ENCODE measurements at regions not wholly inside any gene's neighbourhood (a gene's known extent, or its start where the extent isn't known, plus 50 kb on each side); places are given as distances from the start of the nearest gene placed in this dataset.

GRCh38 chr16:48862087-48862532, 252.1 kb upstream of the N4BP1 start:
- CTCF ChIA-PET, result interaction anchor here (0.9 to 2.4 kb wide), 7 partner anchors 9 to 487 kb away, joined by 3 to 12 read pairs (median 5); no protein-coding TSS in a partner anchor
- TF ChIP-seq CTCF (IDR thresholded peaks at IDR 0.05; ENCODE audit: insufficient read depth, low read depth, low read length), result peak; percentile 50
- POLR2A ChIA-PET, result interaction anchor here (0.6 to 0.7 kb wide), 2 partner anchors 21 to 1870 kb away, joined by 3 read pairs; no protein-coding TSS in a partner anchor
- H3K4me3 ChIP-seq (ENCODE audit: low read depth, low read length), result no peak overlapping the region
- H3K27me3 ChIP-seq (ENCODE audit: control insufficient read depth, insufficient read depth, low read length), result no peaks in the 10 kb centered on the region
- H3K36me3 ChIP-seq (ENCODE audit: control insufficient read depth, insufficient read depth, low read length), result no peaks in the 10 kb centered on the region
- peak; percentile 69 for DNase-seq (ENCODE audit: low read depth)

GRCh38 chr16:48860341-48860740, 250.4 kb upstream of the N4BP1 start:
- Histone ChIP-seq H3K4me3 (ENCODE audit: low read depth, low read length) (no peak overlapping the region), H3K36me3 (ENCODE audit: control insufficient read depth, insufficient read depth, low read length) (no peaks in the 10 kb centered on the region), H3K27me3 (ENCODE audit: control insufficient read depth, insufficient read depth, low read length) (no peaks in the 10 kb centered on the region)
- POLR2A ChIA-PET, result no interaction called here
- CTCF ChIA-PET, result interaction anchor here (1.5 to 2.4 kb wide), 2 partner anchors 8 to 173 kb away, joined by 5 to 7 read pairs; no protein-coding TSS in a partner anchor
- no peak for TF ChIP-seq CTCF (IDR thresholded peaks at IDR 0.05; ENCODE audit: insufficient read depth, low read depth, low read length)
- DNase-seq (ENCODE audit: low read depth), result no peak

GRCh38 chr16:48852951-48853350, 243.0 kb upstream of the N4BP1 start:
- Histone ChIP-seq H3K4me3 (ENCODE audit: low read depth, low read length) (no peak overlapping the region), H3K36me3 (ENCODE audit: control insufficient read depth, insufficient read depth, low read length) (no peaks in the 10 kb centered on the region), H3K27me3 (ENCODE audit: control insufficient read depth, insufficient read depth, low read length) (no peaks in the 10 kb centered on the region)
- no peak for TF ChIP-seq CTCF (IDR thresholded peaks at IDR 0.05; ENCODE audit: insufficient read depth, low read depth, low read length)
- ChIA-PET POLR2A (no interaction called here), CTCF (interaction anchor here (1.7 kb wide), 1 partner anchor 9 kb away, joined by 7 read pairs; no protein-coding TSS in a partner anchor)
- DNase-seq (ENCODE audit: low read depth), result no peak

- no peak for TF ChIP-seq CTCF (IDR thresholded peaks at IDR 0.05; ENCODE audit: insufficient read depth, low read depth, low read length)
- H3K4me3 ChIP-seq (ENCODE audit: low read depth, low read length), result no peak overlapping the region
- CTCF ChIA-PET, result interaction anchor here (1.7 kb wide), 1 partner anchor 9 kb away, joined by 7 read pairs; no protein-coding TSS in a partner anchor
- POLR2A ChIA-PET, result no interaction called here
- no peaks in the 10 kb centered on the region for H3K36me3 ChIP-seq (ENCODE audit: control insufficient read depth, insufficient read depth, low read length)
- no peaks in the 10 kb centered on the region for H3K27me3 ChIP-seq (ENCODE audit: control insufficient read depth, insufficient read depth, low read length)
- DNase-seq (ENCODE audit: low read depth), result no peak
Observed at GRCh38 chr16:48852458-48852857, 242.5 kb upstream of the N4BP1 start.

GRCh38 chr16:48850097-48850770, 240.3 kb upstream of the N4BP1 start:
- ChIA-PET POLR2A (no interaction called here), CTCF (no interaction called here)
- no peak for DNase-seq (ENCODE audit: low read depth)
- Histone ChIP-seq H3K4me3 (ENCODE audit: low read depth, low read length) (no peak overlapping the region), H3K27me3 (ENCODE audit: control insufficient read depth, insufficient read depth, low read length) (no peaks in the 10 kb centered on the region), H3K36me3 (ENCODE audit: control insufficient read depth, insufficient read depth, low read length) (no peaks in the 10 kb centered on the region)
- TF ChIP-seq CTCF (IDR thresholded peaks at IDR 0.05; ENCODE audit: insufficient read depth, low read depth, low read length), result no peak

Measured in BJ (cell line).